Type B pancreatic cell (in vitro differentiated cells): ENCODE measurements at regions not wholly inside any gene's neighbourhood (a gene's known extent, or its start where the extent isn't known, plus 50 kb on each side); places are given as distances from the start of the nearest gene placed in this dataset.

Experiments
- DNase-seq: peaks from one replicate; pipeline ENCODE4 v3.0.0; 2021; ENCODE audit warnings: mixed read lengths; ENCODE audit not compliant: unreplicated experiment; ENCODE audit errors: extremely low spot score
- H3K27ac Mint-ChIP-seq: 2 replicates; pipeline ENCODE4 v1.8.0; 2021; ENCODE audit warnings: mild to moderate bottlenecking, mixed read lengths
- H3K27me3 Mint-ChIP-seq: 2 replicates; pipeline ENCODE4 v1.8.0; 2021; ENCODE audit warnings: mixed read lengths
- H3K36me3 Mint-ChIP-seq: 2 replicates; pipeline ENCODE4 v1.8.0; 2021; ENCODE audit warnings: mixed read lengths
- H3K4me1 Mint-ChIP-seq: one replicate; pipeline ENCODE4 v1.8.0; 2021; ENCODE audit warnings: mixed read lengths; ENCODE audit not compliant: unreplicated experiment
- H3K4me3 Mint-ChIP-seq: 2 replicates; pipeline ENCODE4 v1.8.0; 2021; ENCODE audit warnings: mild to moderate bottlenecking, mixed read lengths
- H3K9me3 Mint-ChIP-seq: 2 replicates; pipeline ENCODE4 v1.8.0; 2021; ENCODE audit warnings: mixed read lengths
- CTCF ChIP-seq: fragments of 200-600 bp; sonication (generic); conservative IDR thresholded peaks from 2 replicates; pipeline ENCODE4 v1.5.0; 2021; ENCODE audit warnings: antibody characterized with exemption, mild to moderate bottlenecking

- Mint-ChIP-seq H3K27ac (no peak overlapping the region), H3K36me3 (no peaks in the 10 kb centered on the region), H3K4me1 (peaks cover 5% of the 10 kb centered on the region), H3K4me3 (no peak overlapping the region), H3K27me3 (peaks cover 9% of the 10 kb centered on the region), H3K9me3 (peaks cover 6% of the 10 kb centered on the region)
- TF ChIP-seq CTCF = no peak
- DNase-seq = no peak
These were observed 369.0 kb upstream of the CDIN1 start for GRCh38 chr15:36210426-36210825.

- Mint-ChIP-seq H3K27me3 (no peaks in the 10 kb centered on the region), H3K36me3 (no peaks in the 10 kb centered on the region), H3K4me1 (no peaks in the 10 kb centered on the region), H3K9me3 (peaks cover 11% of the 10 kb centered on the region), H3K4me3 (no peak overlapping the region), H3K27ac (no peak overlapping the region)
- no peak for TF ChIP-seq CTCF
- DNase-seq = no peak
These were observed 361.1 kb upstream of the CDIN1 start for GRCh38 chr15:36218322-36218721.

- H3K9me3 Mint-ChIP-seq = peaks cover 7% of the 10 kb centered on the region
- no peak for TF ChIP-seq CTCF
- no peak overlapping the region for H3K27ac Mint-ChIP-seq
- no peaks in the 10 kb centered on the region for H3K27me3 Mint-ChIP-seq
- H3K4me1 Mint-ChIP-seq = no peaks in the 10 kb centered on the region
- no peak for DNase-seq
- no peak overlapping the region for H3K4me3 Mint-ChIP-seq
- H3K36me3 Mint-ChIP-seq = no peaks in the 10 kb centered on the region
These were observed 360.4 kb upstream of the CDIN1 start for GRCh38 chr15:36218991-36219390.

- Mint-ChIP-seq H3K4me3 (no peak overlapping the region), H3K27ac (no peak overlapping the region), H3K36me3 (peaks cover 4% of the 10 kb centered on the region), H3K27me3 (no peaks in the 10 kb centered on the region), H3K9me3 (peaks cover 5% of the 10 kb centered on the region), H3K4me1 (no peaks in the 10 kb centered on the region)
- no peak for DNase-seq
- no peak for TF ChIP-seq CTCF
These were observed 357.4 kb upstream of the CDIN1 start for GRCh38 chr15:36221992-36222391.

GRCh38 chr15:36230776-36231175 lies 348.6 kb upstream of the CDIN1 start:
- Mint-ChIP-seq H3K9me3 (no peaks in the 10 kb centered on the region), H3K36me3 (no peaks in the 10 kb centered on the region), H3K27ac (no peak overlapping the region), H3K27me3 (no peaks in the 10 kb centered on the region), H3K4me3 (no peak overlapping the region), H3K4me1 (no peaks in the 10 kb centered on the region)
- DNase-seq = no peak
- TF ChIP-seq CTCF = no peak

- H3K36me3 Mint-ChIP-seq = no peaks in the 10 kb centered on the region
- H3K27me3 Mint-ChIP-seq = no peaks in the 10 kb centered on the region
- no peak for TF ChIP-seq CTCF
- no peaks in the 10 kb centered on the region for H3K9me3 Mint-ChIP-seq
- no peaks in the 10 kb centered on the region for H3K4me1 Mint-ChIP-seq
- H3K27ac Mint-ChIP-seq = no peak overlapping the region
- DNase-seq = no peak
- H3K4me3 Mint-ChIP-seq = no peak overlapping the region
These were observed 346.9 kb upstream of the CDIN1 start for GRCh38 chr15:36232491-36232890.
